Activated CD4-positive, alpha-beta T cell treated with anti-CD3 and anti-CD28 coated beads, Interleukin-2, amount 50 U/mL, for 4 hours (primary cell): ENCODE measurements at regions not wholly inside any gene's neighbourhood (a gene's known extent, or its start where the extent isn't known, plus 50 kb on each side); places are given as distances from the start of the nearest gene placed in this dataset.

Experiments used
- DNase-seq, 2 experiments: peaks; one replicate each; pipeline ENCODE4 v3.0.0-alpha.2; 2020

DNA sequence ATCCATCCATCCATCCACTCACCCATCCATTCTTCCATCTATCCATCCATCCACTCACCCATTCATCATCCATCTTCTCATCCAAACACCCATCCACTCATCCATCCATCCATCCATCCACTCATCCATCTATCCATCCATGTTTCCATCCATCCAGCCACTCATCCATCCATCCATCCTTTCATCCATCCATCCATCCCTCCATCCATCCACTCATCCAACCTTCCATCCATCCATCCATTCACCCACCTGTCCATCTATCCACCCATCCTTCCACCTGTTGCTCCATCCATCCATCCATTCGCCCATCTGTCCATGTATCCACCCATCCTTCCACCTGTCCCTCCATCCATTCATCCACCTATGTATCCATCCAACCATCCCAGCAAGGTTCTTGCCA, 378.4 kb upstream of the PFKP start:
- no peak for DNase-seq

DNA sequence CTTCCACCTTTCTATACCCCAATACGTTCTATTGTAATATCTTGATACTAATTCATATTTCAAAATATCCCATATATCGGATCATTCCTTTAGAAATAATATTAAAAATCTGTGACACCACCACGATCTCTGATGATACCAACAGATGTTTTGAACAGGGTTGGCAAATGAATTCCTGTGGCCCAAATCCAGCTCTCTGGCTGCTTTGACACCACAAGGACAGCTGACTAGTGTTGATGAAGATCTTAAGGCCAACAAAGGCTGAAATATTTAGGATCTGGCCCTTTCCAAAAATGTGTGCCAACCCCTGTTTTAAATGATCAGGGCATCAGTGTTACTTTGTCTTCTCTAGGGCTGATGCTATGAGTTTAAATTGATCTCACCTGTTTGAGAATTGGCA, 380.7 kb upstream of the PFKP start:
- no peak for DNase-seq

DNA sequence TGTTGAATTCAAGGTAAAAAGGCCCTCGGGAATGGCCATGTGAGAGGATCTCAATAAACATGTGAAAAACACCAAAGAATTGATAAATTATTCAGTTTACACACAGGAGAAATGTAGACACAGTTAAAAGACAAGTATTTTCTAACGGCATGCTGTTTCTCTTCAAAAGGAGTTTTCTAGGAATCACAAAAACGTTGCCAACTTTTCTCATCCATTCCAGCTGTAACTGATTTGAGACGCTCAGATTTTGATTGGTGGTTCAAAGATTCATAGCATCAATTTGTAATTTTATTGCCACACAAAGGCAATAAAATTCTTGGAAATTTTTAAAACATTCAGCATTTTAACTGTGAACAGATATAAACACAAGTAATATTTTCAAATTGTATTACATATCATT, 384.9 kb upstream of the PFKP start:
- no peak for DNase-seq

DNA sequence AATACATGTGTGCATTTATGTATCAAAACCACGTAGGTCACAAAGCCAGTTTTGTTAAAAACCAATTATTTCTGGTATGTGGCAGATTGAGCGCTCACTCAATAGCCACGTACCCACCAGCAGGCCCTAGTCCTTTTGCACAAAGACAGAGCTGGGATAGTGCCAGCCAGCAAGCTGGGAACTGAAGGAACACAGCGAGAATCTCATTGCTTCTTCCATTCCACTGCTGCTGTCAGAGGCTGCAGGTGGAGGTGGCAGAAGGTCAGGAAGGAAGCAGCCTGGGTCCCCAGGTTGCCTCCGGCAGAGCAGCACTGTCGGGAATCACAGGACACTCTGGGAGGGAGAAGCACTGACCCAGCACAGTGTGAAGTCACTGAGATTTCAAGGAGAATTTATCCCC, 385.5 kb upstream of the PFKP start:
- DNase-seq = no peak

DNA sequence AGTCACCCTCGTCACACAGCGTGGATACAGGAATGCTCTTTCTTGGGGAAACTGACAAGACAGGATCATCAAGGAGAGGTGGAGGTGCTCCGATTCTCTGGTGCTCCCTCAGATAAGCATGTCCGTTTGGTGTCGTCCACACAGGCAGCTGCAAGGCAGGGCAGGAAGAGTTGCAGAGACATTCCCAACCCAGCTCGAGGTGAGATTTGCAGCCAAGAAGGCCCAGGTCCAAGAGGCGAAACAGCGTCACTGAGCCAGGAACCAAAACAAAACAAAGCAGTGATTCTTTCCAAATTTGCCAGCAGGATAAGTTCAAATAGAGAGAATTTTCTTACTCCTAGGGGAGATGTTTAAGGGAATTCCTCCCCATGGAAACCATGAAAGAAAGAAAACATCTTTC, 386.5 kb upstream of the PFKP start:
- DNase-seq = no peak

DNA sequence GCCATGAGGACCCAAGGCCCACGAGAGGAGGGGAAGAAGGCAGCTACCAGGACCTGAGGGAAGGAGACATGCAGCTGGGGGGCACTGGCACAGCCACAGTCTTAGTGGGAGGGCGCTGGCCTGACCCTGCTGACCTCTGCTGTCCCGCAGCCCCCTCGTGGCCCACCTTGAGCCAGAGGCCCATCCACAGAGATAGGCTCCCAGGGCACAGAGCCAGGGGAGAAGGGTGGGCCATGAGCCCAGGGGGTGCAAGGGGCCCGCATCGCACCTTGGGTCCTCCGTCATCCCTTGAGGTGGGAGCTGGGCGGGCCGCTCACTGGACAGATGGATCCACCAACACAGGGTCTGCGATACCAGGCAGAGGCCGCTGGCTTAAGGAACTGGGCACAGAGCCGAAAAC, 387.7 kb upstream of the PFKP start:
- no peak for DNase-seq

DNA sequence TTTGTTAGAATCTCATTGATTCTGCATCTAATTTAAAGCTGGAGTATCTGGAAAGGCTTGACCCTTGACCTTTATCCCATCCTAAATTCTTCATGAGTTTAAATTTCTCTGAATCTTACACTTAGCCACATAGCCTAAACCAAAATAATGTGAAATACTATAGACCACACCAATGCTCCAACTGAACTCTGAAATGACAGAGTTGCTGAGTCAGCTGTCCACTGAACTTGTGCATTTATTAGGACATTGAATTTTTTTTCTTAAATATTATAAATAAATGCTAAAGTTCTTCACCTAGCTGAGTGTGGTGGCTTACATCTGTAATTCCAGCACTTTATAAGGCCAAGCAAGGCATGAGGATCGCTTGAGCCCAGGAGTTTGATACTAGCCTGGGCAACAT, 390.9 kb upstream of the PFKP start:
- no peak for DNase-seq

DNA sequence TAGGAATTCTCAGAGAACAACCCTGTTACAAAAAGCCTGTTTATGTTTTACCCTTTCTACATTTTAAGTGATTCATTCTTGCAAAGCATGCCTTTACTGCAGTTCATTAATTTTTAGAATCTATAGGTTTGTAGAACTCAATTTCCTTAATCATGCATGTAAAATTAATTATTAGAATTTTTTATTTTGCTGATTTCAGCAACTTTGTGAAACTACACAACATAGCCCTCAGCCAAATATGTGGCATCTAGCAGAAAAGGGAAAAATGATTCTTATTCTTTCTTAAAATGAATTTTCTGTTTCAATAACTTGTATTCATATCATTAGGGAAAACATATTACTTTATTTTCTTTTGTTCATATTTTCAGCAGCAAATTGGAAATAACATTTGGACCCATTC, 392.9 kb upstream of the PFKP start:
- no peak for DNase-seq

DNA sequence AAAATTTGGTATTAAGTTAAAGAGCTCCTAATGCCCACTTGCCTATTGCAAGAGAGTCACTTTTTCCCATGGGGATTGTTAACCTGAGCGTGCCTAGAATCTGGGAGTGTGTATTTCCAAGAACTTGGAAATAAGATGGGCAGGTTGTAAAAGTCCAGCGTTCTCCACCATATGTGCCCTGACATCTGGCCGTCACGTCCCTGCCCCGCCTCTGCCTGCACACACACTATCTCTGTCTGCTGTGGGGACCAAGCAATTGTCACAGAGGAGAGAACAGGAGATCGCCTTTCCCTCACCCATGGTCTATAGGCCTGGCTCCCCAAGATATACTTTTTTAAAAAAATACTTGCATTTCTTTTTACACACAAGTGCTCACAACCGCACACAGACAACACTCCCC, 396.5 kb upstream of the PFKP start:
- DNase-seq = no peak

DNA sequence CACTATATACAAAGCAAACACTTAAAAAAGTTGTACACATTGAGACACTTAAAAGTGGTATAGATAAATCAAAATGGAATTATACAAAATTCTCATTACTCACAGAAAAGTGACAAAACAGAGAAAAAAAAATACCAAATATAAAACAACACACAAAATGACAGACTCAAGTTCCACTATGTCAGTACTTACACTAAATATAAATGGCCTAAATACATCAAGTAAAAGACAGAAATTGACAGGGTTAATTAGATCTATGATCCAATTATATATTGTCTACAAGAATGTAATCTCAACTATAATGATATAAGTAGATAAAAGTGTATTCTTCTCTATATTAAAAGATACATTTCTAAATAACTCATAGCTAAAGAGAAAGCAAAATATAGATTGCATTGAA, 401.6 kb upstream of the PFKP start:
- DNase-seq = no peak

DNA sequence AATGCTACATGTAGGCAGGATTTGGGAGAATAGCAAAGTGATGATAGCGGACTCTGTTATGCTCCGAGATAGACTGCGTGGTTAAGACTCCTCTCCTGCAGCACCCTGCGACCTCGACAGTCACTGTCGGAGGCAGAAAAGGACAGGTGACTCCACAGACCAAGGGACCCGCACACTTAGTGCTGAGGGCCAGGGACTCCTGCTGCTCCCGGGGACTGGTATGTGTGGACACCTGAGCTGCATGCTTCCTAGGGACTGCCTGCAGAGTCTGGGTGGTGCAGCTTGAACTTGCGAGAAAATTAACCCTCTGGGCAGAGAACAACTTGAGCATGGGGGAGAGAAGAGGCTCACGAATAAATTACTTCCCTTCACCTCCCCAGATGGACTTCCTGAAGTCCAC, 407.1 kb upstream of the PFKP start:
- no peak for DNase-seq

DNA sequence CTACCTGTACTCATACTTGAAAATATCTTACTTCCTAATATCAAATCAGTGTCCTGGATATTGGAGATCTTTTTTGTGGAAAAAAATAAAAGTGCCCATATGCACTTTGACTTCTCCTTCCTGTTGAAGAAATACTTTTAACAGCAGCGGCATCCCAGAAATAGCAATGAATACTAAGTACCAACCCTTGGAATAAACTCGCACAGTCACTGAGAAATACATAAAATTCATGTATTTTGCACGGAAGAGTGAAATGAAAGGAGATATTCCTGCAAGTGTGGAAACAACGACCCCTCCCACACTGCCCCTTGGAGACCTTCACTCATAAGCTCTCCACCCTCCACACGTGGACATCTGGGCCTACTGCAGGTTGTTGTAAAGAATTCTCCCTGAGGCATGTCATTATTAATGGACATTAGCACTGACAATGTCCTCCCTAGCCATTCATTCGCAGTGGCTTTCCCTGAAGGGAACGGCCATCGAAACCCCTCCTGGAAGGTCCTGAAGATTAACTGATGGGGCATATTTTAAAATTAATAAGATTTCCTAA, 407.6 kb upstream of the PFKP start:
- DNase-seq = no peak

DNA sequence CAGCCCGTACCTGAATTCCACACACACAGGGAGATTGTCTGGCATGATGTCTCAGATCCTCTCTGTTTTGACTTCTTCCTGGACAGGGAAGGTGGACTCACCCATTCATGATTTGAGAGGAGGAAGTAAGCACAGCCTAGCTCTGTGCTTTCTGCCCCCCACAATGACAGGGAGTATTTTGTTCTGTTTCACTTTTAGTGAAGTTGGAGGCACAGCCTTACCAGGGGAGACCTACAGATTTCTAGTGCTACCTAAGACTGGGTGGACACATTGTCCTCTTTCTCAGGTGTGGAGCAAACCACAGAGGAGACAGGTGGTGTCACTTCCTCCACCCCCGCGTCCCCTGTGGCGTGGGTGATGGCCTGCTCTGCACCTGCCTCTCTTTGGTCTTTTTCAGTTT, 408.6 kb upstream of the PFKP start:
- DNase-seq = no peak

DNA sequence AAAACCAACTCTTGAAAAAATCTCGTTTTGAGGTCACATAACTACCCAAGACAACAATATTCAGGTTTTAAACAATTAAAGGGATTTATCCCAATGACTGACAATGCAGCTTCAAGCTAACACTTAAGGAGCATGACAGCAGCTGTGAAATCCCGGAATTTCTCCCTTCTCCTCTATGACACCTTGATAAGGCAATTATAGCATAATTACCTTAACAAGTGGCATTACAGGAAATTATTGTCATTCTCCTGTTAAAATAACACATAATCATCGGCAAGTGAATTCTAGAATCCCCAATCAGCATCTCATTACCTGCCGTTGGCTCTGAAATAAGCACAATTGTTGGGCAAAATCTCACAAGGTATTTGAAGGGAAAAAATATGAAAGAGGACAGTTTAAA, 417.0 kb upstream of the PFKP start:
- no peak for DNase-seq

DNA sequence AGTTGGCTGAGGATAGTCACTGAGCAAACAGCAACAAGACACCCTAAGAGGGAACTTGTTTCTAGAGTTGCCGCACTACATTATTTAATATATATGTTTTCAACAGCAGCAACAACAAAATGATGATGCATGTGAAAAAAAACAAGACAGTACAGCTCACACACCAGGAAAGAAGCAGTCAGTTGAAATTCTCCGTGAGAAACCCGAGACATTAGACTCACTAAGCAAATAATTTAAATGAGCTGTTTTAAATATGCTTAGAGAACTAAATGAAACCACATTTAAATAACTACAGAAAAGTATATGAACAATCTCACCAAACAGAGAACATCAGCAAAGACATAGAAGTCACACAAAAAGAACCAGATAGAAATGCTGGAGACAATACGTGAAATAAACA, 426.3 kb upstream of the PFKP start:
- DNase-seq = no peak

DNA sequence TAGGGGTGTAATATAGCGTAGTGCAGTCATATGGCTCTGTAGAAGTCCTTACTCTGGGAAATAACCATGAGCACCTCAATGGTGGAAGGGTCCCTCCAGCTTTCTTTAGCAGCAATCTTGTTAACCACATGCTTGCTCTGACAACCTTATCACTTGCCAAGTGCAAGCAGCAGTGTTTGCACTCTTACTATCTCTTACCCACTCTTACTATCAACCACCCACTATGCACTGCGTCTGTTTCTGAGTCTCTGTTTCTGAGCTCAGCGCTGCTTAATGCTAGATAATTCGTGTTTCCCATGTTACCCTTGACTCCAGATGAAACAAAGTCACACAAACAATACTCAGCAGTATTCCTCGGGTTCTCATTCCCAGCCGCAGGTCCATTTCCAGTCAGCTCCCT, 433.7 kb upstream of the PFKP start:
- no peak for DNase-seq

DNA sequence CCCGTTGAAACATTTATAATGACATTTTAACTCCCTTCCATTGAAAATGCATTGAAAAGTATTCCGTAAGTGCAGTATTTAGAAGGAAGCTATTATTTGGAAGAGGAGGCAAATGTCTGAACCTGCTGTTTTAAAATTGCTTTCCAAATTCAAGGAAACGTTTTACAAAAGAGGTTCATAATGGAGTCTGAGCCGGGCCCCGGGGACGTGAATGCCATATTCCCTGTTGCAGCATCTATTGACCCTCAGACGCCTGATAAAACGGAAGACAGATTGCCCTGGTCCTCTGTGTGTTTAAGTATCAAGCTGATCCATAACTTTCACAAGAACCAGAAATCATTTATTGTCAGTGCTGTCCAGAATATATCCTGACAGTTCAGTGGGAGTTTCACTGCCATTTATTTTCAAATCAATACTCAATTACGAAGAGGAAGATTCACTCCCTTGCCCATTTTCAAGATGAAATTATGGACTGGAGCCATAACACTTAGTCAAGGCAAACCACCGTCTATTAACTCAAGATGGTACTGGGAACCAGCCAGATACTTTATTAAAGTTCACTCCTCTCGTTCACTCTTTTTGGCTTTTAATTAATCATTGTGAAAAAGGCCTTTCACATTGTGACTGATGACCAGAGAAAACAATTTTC, 435.7 kb upstream of the PFKP start:
- no peak for DNase-seq

DNA sequence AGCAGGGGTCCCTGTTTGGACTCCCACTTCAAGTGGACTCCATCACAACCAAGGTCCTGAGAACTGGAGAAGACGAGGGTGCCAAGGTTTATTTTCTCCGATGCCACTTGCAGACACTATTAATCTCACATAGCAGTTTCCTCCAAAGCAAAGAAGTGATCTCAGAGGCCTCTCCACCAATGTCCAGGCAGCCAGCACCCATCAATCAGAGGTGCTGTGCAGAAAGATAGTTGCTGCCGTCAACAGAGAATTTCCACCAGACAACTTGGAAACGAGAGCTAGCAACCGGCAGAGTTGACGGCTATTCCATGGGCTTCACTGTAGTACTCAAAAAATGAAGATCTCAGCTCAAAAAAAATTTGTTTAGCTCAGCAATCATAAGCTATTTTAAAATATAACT, 438.6 kb upstream of the PFKP start:
- DNase-seq = no peak

DNA sequence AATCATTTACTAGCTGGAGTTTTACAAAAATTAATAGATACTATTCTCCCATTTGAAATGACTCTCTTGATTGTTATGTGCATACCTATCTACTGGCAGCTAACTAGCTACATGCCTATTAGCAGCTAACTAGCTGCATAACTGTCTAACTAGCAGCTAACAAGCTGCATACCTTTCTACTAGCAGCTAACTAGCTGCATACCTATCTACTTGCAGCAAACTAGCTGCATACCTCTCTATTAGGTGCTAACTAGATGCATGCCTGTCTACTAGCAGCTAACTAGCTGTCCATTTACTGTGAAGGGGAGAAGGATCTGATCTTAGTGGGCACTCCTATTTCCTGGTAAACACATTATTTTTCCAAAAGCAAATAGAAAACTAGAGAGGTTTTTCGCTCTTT, 439.4 kb upstream of the PFKP start:
- DNase-seq = no peak

DNA sequence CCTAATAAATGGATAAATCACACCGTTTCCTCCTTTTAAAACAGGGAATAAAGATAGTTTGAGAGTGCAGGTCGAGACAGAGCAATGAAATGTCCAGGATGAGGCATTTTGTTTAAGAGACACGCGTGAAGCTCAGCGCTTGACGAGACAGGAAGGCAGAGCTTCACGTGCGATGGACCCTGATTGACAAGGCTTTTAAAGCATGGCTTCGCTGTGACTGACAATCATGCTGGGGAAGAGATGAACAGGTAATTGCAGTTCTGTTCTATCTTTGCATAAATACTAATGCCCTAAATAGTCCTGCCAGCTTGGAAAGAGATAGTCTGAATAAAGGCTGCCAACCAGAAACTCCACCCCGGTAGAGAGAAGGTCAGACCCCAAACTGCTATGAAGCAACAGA, 442.3 kb upstream of the PFKP start:
- no peak for DNase-seq

DNA sequence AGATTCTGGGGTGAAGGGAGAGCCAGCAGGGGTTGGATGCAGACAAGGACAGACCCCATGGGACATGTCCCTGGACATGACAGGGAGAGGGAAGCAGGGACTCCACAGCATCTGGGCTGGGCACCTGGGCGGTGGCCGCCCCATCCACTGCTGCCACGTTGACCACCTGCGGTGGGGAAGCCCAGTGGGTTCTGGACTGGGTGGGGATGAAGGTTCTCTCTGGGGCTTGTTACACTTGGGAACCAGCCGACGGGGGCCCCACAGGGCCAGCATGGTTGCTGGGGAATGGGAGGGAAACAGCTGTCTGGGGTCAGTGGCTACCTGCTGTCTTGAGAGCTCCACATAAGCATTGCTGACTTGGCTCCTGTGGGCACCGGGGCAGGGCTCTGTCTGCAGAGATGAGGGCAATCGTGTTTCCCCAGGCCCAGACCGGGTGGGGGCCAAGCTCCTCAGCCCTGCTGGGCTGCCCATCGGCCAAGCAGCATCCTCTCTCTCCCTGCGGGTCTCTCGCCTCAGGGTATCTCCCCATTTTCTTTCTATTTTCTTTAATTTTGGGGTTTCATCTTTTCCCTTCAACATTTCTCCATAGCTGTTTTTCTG, 443.6 kb upstream of the PFKP start:
- DNase-seq = no peak

DNA sequence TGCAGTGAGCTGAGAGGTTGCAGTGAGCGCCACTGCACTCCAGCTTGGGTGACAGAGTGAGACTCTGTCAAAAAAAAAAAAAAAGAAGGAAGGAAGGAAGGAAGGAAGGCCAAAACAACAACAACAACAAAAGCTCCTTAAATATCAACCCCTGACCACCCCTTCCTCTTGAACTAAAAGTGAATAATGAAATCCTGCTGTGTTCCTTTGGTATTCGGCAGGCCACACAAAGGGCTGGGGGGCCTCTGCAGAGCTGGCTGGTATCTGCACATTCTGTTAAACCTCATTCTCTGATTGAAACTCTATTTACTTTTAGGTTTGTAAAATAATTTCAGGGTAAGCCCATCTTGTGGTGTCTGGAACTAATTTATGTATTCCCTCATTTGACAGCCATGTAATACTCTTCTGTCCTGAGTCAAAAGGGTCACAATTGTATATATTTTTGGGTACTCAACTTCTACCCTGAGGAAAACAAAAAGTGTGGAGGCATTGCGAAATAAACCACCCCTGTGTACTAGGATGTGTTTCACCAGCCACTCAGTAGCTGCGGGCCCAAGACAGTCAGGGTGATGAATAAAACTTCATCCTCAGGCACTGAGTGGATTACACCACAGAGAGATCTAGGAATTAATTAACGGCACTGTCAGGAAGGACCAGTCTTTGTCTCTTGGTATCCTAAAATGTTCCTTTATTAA, 446.4 kb upstream of the PFKP start:
- no peak for DNase-seq

DNA sequence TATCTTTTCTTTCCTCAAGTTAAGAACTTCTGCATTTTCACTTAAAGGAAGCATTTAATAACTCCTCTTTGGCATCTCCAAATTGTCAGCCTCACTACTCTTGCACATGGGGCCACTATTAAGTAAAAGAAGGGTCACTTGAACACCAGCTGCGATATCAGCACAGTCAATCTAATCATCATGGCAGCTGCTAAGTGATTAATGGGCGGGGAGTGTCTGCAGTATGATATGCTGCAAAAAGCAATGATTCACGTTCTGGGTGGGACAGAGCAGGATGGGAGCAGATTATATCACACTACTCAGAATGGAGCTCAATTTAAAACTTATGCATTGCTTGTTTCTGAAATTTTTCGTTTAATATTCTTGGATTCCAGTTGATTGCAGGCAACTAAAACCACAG, 447.4 kb upstream of the PFKP start:
- DNase-seq = no peak

DNA sequence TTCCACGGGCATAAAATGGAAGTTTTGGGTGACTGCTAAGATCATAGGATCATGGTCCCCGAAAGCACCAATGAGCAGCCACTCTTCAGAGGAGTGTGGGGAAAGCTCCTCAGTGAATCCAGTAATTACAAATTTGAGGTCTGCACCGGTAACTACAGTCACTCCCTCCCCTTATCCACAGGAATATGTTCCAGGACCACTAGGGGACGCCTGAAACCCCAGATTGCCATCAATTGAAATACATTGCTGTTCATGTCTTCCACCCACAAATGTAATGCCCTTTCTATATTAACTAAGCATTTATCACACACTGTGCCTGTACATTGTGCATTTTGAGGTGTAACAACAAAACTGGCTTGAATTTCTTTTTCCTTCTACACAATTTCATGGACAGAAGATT, 447.9 kb upstream of the PFKP start:
- DNase-seq = no peak

DNA sequence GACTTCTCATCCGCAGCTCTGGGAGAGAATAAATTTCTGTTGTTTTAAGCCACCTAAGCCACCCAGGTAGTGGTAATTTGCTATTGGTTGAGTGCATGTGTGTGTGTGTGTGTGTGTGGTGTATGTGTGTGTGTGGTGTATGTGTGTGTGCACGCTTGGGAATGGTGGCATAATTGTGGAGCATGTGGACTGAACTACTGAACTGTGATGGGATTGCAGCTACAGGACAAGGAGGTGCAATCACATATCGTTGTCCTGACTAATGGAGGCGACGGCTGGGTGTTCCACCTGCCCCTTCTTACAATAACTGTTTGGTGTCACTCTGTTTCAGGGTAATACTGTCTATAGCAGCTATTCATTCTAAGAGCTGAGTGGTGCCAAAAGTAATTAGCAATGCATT, 448.7 kb upstream of the PFKP start:
- no peak for DNase-seq
